Left cardiac atrium (tissue), 4 donors: ENCODE measurements at regions not wholly inside any gene's neighbourhood (a gene's known extent, or its start where the extent isn't known, plus 50 kb on each side); places are given as distances from the start of the nearest gene placed in this dataset.
"Not testable (repeated sequence)": the region's sequence is repeated elsewhere in the genome, so short reads cannot be mapped to it uniquely, and the experiment has no call there.

Experiments used
- ATAC-seq, 2 donors: fragments of 200-7000 bp; cut with Tn5 transposase; one replicate each; pipeline ENCODE4 v1.9.1; 2020; ENCODE audit warnings: mild to moderate bottlenecking in 2 of 2, moderate library complexity in 2 of 2
- DNase-seq: peaks from one replicate; pipeline ENCODE4 v3.0.0-alpha.2; 2020
- intact Hi-C, 2 donors: fragments of 100-400 bp; cut with DNase I; formaldehyde crosslinking; loops; one replicate each; pipeline versions ENCODE4 v1.14.1 to v1.15.1; 2022 to 2023
- donor health status: DM: no; HTN: yes; CAD: no.
- donor health status: DM: no; HTN: yes; CAD: no; lungs with severe emphysema.
- donor health status: DM: yes; HTN: yes; CAD: no.
- donor health status: Dilated cardiomyopathy.

GRCh38 chr6:120935016-120935415, 399.3 kb downstream of the TBC1D32 start:
- intact Hi-C loops, result no loop called here
- ATAC-seq, result no peak
- DNase-seq, result no peak

DNA sequence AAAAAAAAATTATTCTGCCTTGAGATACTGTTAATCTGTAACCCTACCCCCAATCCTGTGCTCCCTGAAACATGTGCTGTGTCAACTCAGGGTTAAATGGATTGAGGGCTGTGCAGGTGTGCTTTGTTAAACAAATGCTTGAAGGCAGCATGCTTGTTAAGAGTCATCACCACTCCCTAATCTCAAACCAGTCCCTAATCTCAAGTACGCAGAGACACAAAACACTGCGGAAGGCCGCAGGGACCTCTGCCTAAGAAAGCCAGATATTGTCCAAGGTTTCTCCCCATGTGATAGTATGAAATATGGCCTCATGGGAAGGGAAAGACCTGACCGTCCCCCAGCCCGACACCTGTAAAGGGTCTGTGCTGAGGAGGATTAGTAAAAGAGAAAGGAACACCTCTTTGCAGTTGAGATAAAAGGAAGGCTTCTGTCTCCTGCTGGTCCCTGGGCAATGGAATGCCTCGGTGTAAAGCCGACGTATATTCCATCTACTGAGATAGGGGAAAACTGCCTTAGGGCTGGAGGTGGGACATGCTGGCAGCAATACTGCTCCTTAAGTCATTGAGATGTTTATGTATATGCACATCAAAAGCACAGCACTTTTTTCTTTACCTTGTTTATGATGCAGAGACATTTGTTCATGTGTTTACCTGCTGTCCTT, 402.6 kb downstream of the TBC1D32 start:
- intact Hi-C loops, DNase-seq, ATAC-seq: not testable (repeated sequence)

DNA sequence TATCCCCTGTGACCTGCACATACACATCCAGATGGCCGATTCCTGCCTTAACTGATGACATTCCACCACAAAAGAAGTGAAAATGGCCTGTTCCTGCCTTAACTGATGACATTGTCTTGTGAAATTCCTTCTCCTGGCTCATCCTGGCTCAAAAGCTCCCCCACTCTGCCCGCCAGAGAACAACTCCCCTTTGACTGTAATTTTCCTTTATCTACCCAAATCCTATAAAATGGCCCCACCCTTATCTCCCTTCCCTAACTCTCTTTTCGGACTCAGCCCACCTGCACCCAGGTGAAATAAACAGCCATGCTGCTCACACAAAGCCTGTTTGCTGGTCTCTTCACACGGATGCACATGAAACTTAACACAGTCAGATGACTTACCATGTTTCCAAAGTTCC, 403.8 kb downstream of the TBC1D32 start:
- ATAC-seq, DNase-seq, intact Hi-C loops: not testable (repeated sequence)

DNA sequence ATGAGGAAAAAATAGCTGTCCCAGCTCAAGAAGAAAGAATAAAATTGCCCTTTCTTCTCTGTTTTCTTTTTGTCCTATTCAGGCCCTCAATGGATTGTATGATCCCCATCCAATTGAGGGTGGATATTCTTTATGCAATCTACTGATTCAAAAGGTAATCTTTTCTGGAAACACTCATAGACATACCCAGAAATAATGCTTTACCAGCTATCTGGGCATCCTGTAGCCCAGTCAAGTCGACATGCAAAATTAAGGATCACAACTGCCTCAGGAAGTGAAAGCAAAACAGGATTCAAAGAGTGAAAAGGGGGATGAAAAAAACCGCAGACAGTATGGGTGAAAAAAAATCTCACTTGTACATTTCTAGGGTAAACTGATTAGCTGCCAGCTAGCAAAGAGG, 410.1 kb downstream of the TBC1D32 start:
- DNase-seq (no peak), ATAC-seq (no peak)

GRCh38 chr6:120918137-120918536, 416.1 kb downstream of the TBC1D32 start:
- ATAC-seq (no peak), DNase-seq (no peak)
- intact Hi-C loops, result no loop called here

More for the DNA sequence above, 410.1 kb downstream of the TBC1D32 start:
- intact Hi-C loops, result no loop called here

- ATAC-seq (no peak), DNase-seq (no peak)
- intact Hi-C loops, result no loop called here
These were observed 417.4 kb downstream of the TBC1D32 start for GRCh38 chr6:120916844-120917243.

- DNase-seq, result no peak
- ATAC-seq, result no peak
- intact Hi-C loops, result no loop called here
These were observed 420.8 kb downstream of the TBC1D32 start for GRCh38 chr6:120913486-120913885.

DNA sequence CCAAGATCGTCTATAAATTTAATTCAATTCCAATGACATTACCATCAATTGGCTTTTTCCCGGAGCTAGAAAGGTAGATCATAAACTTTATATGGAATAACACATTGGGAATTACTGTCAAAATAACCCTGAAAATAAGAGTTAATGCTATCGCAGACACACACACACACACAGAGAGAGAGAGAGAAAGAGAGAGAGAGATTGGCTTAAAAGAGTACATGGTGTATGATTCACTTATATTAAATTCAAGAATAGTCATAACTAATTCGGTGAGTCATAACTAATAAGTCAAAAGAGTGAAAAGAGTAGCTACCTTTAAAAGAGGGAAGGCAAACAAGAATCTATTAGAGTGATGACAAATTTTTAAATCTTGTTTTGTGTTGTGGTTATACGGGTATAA, 425.5 kb downstream of the TBC1D32 start:
- ATAC-seq (no peak), DNase-seq (no peak)
- intact Hi-C loops, result no loop called here

GRCh38 chr6:120903836-120904235, 430.4 kb downstream of the TBC1D32 start:
- no peak for DNase-seq
- ATAC-seq, result no peak
- intact Hi-C loops, result no loop called here

- intact Hi-C loops, result no loop called here
These were observed 434.3 kb downstream of the TBC1D32 start for GRCh38 chr6:120899932-120900331.

GRCh38 chr6:120894077-120894476, 440.2 kb downstream of the TBC1D32 start:
- DNase-seq, result no peak
- intact Hi-C loops, result no loop called here
- no peak for ATAC-seq

More at GRCh38 chr6:120899932-120900331, 434.3 kb downstream of the TBC1D32 start:
- no peak for DNase-seq
- no peak for ATAC-seq

- intact Hi-C loops, result no loop called here
- ATAC-seq (no peak), DNase-seq (no peak)
These were observed 457.3 kb downstream of the TBC1D32 start for GRCh38 chr6:120876931-120877330.

- DNase-seq (no peak), ATAC-seq (no peak)
- intact Hi-C loops, result no loop called here
These were observed 457.9 kb downstream of the TBC1D32 start for GRCh38 chr6:120876424-120876823.

DNA sequence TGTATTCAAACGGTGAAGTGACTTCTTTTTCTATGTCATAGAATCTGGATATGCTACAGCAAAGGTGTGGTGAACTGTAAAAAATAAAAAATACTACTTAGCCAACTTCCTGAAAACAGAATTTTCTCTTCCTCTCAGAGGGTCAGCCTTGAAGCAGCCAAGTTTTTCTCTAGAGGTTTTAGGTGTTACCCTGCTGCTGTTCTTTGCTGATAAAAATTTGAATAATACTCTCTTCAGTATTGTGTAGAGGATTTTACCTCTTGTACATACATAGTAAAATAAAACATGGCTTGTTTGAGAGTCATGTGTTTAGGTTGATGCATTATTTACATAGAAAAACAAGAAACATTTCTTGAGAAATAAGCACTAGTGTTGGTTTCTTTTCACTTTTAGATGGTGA, 458.4 kb downstream of the TBC1D32 start:
- no peak for DNase-seq
- ATAC-seq, result no peak
- intact Hi-C loops, result no loop called here

- no peak for DNase-seq
- no peak for ATAC-seq
- intact Hi-C loops, result no loop called here
These were observed 459.9 kb downstream of the TBC1D32 start for GRCh38 chr6:120874422-120874821.

GRCh38 chr6:120873125-120873865, 461.0 kb downstream of the TBC1D32 start:
- ATAC-seq, result no peak
- intact Hi-C loops, result no loop called here
- DNase-seq, result no peak

- intact Hi-C loops, result no loop called here
- DNase-seq (no peak), ATAC-seq (no peak)
These were observed 462.1 kb downstream of the TBC1D32 start for GRCh38 chr6:120872262-120872578.

DNA sequence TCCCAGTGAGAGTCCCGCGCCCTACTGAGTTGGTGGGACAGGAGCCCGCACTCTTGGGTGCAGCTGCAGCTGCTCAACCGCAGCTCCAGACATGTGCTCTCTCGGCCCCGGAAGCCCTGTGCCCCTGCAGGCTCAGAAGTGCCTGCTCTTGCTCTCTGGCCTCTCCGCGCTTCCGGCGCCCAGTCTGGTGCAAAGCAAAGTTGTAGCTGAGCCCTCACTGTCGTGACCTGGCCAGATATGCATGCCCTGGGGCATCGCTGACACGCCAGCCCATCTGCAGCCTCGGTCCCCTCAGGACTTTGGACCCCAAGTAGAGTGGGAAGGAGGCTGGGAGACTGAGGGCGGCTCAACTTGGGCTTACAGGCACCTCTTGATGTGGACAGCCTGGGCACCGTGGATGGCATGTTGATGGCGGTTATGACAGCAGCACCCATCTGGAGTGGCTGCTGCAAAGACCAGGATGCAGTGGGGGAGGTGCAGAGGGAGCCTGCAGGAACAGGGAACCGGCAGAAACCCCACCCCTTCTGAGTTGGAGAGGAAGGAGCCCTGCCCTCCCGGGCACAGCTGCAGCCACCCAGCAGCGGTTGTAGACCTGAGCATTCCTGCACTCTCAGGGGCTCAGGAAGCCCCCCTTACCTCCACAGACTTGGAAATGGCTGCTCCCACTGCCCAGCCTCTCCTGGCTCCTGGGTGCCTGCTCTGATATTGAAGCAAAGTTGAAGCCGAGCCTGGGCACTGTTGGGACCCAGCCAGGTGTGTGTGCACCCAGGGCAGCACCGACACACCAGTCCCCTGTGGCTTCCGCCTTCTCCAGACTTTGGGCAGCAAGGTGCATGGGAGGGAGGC, 462.6 kb downstream of the TBC1D32 start:
- ATAC-seq (no peak), DNase-seq (no peak)
- intact Hi-C loops, result no loop called here

DNA sequence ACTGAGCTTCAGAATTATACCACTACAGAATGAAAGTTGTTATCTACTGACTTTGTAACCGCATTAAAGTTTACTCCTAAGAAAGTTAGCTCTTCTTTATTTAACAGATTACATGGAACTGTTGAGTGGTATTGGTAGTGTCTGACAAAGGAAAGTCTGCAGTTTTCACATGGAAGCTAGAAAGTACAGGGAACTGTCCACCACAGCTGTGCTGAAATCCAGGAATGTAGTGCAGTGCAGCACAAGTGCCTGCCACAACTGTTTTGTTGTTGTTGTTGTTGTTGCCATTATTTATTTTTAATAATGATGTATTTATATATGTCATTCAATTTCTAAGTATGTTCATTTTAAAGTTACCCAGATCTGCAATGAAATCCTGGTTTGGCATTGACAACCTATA, 464.9 kb downstream of the TBC1D32 start:
- DNase-seq, result no peak
- no peak for ATAC-seq
- intact Hi-C loops, result no loop called here

DNA sequence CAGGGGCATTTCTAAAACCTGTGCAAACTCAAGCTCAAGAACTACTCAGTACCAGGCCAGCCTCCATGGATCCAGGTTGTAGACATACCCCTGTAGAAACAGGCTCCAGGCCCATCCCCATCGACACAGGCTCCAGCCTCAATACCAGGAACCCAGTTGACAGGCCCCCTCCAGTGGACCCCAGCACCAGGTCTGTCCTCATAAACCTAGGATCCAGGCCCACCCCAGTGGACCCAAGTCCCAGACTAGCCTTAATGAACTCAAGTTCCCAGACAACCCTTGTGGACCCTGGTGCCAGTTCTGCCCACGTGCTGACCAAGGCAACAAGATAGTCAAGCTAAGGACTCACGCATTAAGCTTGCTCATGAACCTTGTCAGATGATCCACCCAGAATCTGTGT, 476.9 kb downstream of the TBC1D32 start:
- no peak for DNase-seq
- intact Hi-C loops, result no loop called here

More for the DNA sequence above, 476.9 kb downstream of the TBC1D32 start:
- no peak for ATAC-seq
